ENCODE measurements at regions not wholly inside any gene's neighbourhood (a gene's known extent, or its start where the extent isn't known, plus 50 kb on each side); places are given as distances from the start of the nearest gene placed in this dataset.

DNA sequence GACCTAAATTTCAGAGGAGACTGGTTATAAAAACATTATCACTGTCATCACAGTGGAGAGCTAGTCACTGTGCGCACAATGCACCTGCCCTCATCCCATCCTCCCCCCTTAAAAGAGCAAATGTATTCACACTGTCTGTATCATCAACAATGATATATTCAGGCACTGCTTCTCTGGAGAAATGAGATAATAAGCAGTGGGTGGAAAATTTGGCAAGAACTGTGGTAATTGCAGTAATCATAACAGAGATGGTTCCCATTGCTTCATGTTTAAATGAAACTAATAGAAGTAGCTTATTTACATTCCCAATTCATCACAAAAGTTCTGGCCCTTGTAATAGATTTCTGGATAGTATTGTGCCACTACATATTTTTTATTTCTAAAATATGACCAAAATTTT lies 867.4 kb upstream of the ADGRL2 start:
- TF ChIP-seq YY1 (IDR thresholded peaks at IDR 0.05; ENCODE audit: insufficient read depth, insufficient read length) (no peak), ZNF274 (IDR thresholded peaks at IDR 0.05; ENCODE audit: low read depth, low read length) (no peak)
